SK-N-MC (cell line): ENCODE measurements at regions not wholly inside any gene's neighbourhood (a gene's known extent, or its start where the extent isn't known, plus 50 kb on each side); places are given as distances from the start of the nearest gene placed in this dataset.

ENCODE experiments used
- DNase-seq: peaks from one replicate; pipeline ENCODE4 v3.0.0-alpha.2; 2011; ENCODE audit warnings: low read depth, low spot score
- H3K27ac ChIP-seq: fragments of 200-600 bp; sonication (generic); 2 replicates; pipeline ENCODE4 v1.5.1; 2016; ENCODE audit warnings: mixed run types
- H3K36me3 ChIP-seq: fragments of 200-600 bp; sonication (generic); 2 replicates; pipeline ENCODE4 v1.6.1; 2017; ENCODE audit warnings: antibody characterized with exemption, low read length, mixed read lengths; ENCODE audit not compliant: insufficient read depth
- H3K4me3 ChIP-seq: fragments of 200-600 bp; sonication (generic); 2 replicates; pipeline ENCODE4 v1.5.1; 2016
- H3K9ac ChIP-seq: fragments of 200-600 bp; sonication (generic); 2 replicates; pipeline ENCODE4 v1.8.0; 2017; ENCODE audit warnings: mixed run types, mixed read lengths; ENCODE audit not compliant: insufficient read length
- H3K9me3 ChIP-seq: fragments of 200-600 bp; sonication (generic); 2 replicates; pipeline ENCODE4 v1.6.1; 2017; ENCODE audit warnings: low read depth, mild to moderate bottlenecking, antibody characterized with exemption, low read length, moderate library complexity, mixed read lengths
- EZH2 ChIP-seq: fragments of 200-600 bp; sonication (generic); IDR thresholded peaks from one replicate; pipeline ENCODE4 v1.6.1; 2017; ENCODE audit warnings: antibody characterized with exemption
- FOXP2 ChIP-seq: optimal IDR thresholded peaks from 2 replicates; pipeline ENCODE3; 2011; ENCODE audit warnings: mild to moderate bottlenecking, moderate library complexity; ENCODE audit not compliant: insufficient read depth; ENCODE audit errors: extremely low read length, control extremely low read depth
- POLR2AphosphoS5 ChIP-seq: IDR thresholded peaks from 2 replicates; pipeline ENCODE4 v1.6.1; 2012; ENCODE audit warnings: mild to moderate bottlenecking, low read depth, low read length, borderline replicate concordance

DNA sequence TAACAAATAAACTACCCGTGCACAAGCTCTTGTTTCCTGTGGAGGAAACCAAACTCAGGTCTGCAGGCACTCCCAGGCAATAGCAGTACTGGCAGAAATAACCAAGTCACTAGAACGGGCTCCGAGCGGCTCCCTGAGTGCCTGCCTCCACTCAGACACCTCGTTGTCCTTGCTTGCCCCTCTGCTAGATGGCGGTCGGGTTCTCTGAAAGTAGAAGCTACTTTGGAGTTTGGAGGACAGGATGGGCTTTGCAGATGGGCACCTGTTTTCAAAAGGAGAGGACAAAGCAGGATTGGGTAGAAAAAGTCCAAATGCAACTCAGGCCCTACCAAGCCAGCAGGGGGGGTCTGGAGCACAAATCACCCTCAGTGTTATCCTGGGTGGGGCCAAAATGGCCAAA is 136.4 kb downstream of the LRRC30 start:
- H3K9ac ChIP-seq: no peak overlapping the region
- no peak overlapping the region for H3K4me3 ChIP-seq
- H3K36me3 ChIP-seq: no peaks in the 10 kb centered on the region
- no peaks in the 10 kb centered on the region for H3K9me3 ChIP-seq
- TF ChIP-seq EZH2: no peak
- no peak for TF ChIP-seq FOXP2
- no peak for TF ChIP-seq POLR2AphosphoS5
- DNase-seq: no peak
- no peak overlapping the region for H3K27ac ChIP-seq

DNA sequence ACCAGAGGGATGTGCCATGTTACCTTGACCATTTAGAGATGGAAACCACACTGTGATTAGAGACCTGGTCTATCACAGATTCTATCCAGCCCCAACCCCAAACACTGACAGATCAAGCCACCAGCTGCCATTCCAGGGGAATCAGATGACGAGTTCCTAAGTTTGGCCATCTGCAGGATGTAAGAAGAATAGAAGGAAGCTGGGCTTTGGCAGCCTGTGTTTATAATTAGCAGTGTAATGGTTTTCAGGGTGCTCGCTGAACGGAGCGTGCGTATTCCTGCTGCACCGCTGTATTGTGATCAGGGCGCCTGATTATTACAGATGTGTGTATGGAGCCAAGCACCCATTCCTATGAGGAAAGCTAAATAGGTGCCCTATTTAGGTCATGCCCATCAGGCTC is 138.1 kb downstream of the LRRC30 start:
- TF ChIP-seq EZH2 (no peak), FOXP2 (no peak), POLR2AphosphoS5 (no peak)
- H3K9ac ChIP-seq: no peak overlapping the region
- H3K27ac ChIP-seq: no peak overlapping the region
- no peaks in the 10 kb centered on the region for H3K9me3 ChIP-seq
- H3K4me3 ChIP-seq: no peak overlapping the region
- DNase-seq: no peak
- H3K36me3 ChIP-seq: no peaks in the 10 kb centered on the region

DNA sequence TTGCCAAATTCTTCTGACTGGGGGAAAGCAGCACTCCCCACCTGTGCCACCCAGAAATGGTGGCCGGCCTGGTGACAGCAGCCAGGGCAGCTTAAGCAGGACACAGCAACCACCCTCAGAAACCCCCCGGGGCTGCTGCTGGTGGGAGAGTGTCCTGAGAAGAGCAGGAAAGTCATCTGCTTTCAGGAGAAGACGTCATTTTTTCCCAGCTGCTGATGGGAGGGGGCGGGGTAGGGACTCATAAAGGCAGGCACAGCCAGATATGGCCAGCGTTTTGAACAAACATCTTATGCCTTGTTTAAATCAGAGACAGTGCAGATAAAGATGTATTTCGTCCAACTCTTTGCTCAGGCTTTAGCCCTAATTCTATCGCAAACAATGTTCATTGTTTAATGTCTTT is 139.5 kb downstream of the LRRC30 start:
- Histone ChIP-seq H3K36me3 (no peaks in the 10 kb centered on the region), H3K4me3 (no peak overlapping the region), H3K27ac (no peak overlapping the region), H3K9me3 (no peaks in the 10 kb centered on the region), H3K9ac (no peak overlapping the region)
- TF ChIP-seq FOXP2 (no peak), POLR2AphosphoS5 (no peak), EZH2 (no peak)
- no peak for DNase-seq

DNA sequence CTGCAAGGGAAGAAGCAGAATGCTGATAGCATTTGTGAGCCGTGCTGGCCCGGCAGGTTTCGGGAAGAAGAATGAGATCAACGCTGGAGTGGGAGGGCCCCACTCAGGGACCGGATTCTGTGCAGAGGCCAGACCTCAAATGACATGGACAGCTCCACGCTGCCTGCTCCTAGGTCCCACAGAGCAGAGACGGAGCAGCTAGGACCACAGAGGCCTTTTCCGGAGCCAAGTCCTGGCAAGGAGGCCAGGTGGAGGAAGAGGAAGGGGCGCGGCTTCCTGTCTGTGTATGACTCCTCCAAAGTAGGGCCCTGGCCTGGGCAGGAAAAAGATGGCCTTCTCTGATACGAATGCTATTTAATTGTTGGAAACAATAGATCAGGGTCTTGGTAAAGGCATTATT is 139.9 kb downstream of the LRRC30 start:
- H3K36me3 ChIP-seq: no peaks in the 10 kb centered on the region
- no peaks in the 10 kb centered on the region for H3K9me3 ChIP-seq
- TF ChIP-seq EZH2 (no peak), FOXP2 (no peak), POLR2AphosphoS5 (no peak)
- H3K27ac ChIP-seq: no peak overlapping the region
- H3K4me3 ChIP-seq: no peak overlapping the region
- H3K9ac ChIP-seq: no peak overlapping the region
- DNase-seq: no peak

DNA sequence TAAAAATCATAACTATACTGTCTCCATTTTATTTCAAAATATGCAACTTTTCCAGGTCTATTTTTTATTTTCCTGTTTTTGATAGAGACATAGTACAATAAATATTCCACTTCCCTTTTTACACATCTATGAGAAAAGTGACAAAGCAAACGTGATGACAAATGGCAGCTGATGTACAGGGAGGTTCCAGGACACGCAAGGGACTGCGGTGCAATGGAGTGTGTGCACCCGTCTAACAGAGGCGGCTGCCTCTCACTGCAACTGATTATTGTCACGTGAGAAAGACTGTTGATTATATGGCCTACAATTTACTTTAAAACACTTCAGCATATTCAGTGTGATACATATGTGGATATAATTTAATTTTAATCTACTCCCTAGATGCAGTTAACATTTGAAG is 142.6 kb downstream of the LRRC30 start:
- no peaks in the 10 kb centered on the region for H3K9me3 ChIP-seq
- no peak for DNase-seq

DNA sequence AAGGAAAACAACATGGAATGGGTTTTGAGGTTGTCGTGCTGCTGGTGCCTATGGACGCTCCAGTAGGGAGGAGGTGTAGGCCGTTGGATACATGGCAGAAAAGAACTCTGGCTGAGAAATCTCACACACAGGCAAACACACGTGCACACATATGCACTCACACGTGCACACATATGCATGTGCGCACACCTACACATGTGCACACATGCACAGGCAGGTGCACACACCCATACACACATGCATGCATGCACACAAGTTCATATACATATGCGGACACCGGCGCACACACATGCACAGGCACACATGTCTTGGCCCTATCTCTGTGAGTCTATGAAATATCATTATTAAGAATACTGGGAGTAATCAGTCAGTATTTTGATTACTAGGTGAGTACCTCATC is 150.4 kb downstream of the LRRC30 start:
- no peak for DNase-seq
- H3K27ac ChIP-seq: no peak overlapping the region
- H3K36me3 ChIP-seq: no peaks in the 10 kb centered on the region
- H3K9me3 ChIP-seq: no peaks in the 10 kb centered on the region
- TF ChIP-seq POLR2AphosphoS5 (no peak), FOXP2 (no peak), EZH2 (no peak)
- H3K9ac ChIP-seq: no peak overlapping the region
- no peak overlapping the region for H3K4me3 ChIP-seq

More for the DNA sequence above, 142.6 kb downstream of the LRRC30 start:
- no peak overlapping the region for H3K4me3 ChIP-seq
- no peak overlapping the region for H3K27ac ChIP-seq
- no peak overlapping the region for H3K9ac ChIP-seq
- TF ChIP-seq EZH2 (no peak), POLR2AphosphoS5 (no peak), FOXP2 (no peak)
- H3K36me3 ChIP-seq: no peaks in the 10 kb centered on the region

DNA sequence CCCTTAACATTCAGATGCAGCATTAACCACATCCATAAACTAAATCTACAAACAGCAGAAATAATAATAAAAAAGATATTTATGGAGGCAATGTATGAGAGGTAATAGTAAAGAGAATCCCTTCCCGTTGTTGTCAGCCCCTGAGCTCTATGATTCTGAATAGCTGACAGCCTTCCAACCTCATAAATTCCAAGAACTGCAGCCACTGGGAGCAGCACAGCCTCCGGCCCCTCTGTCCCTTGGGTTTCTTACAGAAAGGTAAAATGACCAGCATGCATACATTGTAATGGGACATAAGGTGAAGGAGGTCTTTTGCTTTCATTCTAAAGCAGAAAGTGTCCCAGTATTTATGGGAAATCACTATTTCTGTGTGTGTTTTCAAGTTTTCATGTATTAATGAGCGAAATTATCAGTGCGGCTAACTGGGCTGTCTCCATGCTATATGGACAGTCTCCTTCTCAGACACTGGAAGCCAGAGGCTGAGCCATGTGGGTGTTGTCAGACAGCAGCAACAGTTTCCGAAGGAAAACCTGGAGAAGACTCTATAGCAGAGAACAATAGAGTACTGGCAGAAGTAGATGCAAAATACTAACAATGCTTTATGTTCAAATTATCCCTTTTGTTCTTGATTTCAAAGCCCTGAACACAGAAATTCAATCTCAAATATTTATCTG is 151.6 kb downstream of the LRRC30 start:
- H3K27ac ChIP-seq: no peak overlapping the region
- no peak overlapping the region for H3K9ac ChIP-seq
- no peak for TF ChIP-seq FOXP2
- no peak for TF ChIP-seq EZH2
- no peak for TF ChIP-seq POLR2AphosphoS5
- H3K36me3 ChIP-seq: no peaks in the 10 kb centered on the region
- H3K4me3 ChIP-seq: no peak overlapping the region
- H3K9me3 ChIP-seq: no peaks in the 10 kb centered on the region
- no peak for DNase-seq

DNA sequence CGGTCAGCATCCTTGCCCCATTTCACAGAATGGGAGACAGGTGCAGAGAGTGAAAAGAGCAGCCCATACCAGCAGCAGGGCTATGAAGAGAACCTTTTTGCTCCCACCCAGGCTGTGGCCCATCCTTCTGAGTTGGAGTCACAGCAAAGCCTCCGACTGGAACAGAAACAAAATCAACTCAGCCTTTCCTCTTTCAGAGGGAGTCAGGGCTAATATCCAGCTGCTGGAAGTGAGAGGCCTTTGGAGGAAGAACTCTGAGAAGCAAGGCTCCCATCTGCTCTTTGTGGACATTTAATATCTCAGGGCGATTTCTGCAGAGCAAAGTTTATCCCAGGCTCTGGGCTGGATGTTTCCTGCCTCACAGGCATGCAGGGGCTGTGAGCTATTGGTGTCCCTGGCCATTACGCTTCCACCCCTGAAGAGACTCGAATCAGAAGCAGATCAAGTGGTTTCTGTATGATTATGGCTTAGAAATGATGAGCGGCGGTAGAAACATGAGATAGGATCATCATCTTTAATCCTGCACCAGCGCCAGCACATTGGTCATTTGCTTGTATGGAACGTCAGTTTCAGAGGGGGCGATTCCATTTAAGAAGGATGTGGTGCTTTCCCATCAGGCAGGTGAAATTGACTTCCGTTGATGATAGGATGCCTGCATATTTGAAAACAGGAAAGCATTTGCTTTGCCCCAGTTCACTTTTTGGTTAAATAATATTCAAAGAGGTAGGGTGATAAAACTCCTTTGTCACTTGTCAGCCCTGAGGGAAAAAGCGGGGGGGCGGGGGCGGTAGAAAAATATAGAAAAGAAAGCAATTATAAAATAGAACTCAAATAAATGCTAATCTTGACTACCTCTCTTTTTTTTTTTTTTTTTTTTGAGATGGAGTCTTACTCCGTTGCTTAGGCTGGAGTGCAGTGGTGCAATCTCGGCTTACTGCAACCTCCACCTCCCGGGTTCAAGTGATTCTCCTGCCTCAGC is 152.4 kb downstream of the LRRC30 start:
- no peaks in the 10 kb centered on the region for H3K36me3 ChIP-seq
- DNase-seq: no peak
- H3K4me3 ChIP-seq: no peak overlapping the region
- TF ChIP-seq POLR2AphosphoS5 (no peak), FOXP2 (no peak), EZH2 (no peak)
- H3K9ac ChIP-seq: no peak overlapping the region
- H3K27ac ChIP-seq: no peak overlapping the region
- H3K9me3 ChIP-seq: no peaks in the 10 kb centered on the region
